ENCODE measurements at regions not wholly inside any gene's neighbourhood (a gene's known extent, or its start where the extent isn't known, plus 50 kb on each side); places are given as distances from the start of the nearest gene placed in this dataset.

DNA sequence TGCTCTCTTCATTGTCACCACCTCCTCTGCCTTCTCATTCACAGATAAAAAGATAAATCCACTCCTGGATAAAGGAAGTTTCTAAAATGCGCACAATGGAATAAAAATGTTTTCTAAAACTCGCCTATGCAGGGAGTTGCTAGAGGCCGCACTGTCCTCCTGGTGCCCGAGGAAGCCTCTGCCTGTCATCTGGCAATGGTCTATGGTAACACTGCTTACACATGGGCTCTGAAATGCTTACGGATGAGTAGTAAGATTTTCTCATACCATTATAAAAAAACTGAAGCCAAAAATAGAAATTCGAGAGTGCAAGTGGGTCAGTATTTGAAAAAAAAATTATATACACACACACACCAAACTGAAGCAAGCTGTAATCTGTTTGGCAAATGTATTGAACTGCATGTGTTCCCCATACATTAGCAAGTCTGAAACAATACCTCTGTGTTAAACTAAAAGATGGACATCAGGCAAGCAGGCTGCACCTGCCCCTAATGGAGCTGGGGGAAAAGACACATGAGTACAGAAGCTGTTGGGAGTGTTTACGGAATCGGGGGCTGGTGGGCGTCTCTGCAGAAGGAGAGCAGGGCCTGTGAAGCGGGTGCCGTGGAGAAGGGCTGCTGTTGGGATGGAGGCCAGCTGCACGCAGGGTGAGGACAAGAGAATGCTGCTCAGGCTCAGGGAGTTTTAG, 103.3 kb upstream of the FAT1 start:
- Histone ChIP-seq H3K79me2 (ENCODE audit: insufficient read depth, low read length) (no peaks in the 10 kb centered on the region), H3K27ac (ENCODE audit: insufficient read length, low read depth, low read length) (no peak overlapping the region), H3K14ac (ENCODE audit: insufficient read depth, low read length) (no peak overlapping the region), H3K18ac (ENCODE audit: insufficient read length, low read depth, low read length) (no peak overlapping the region), H4K5ac (ENCODE audit: insufficient read length, low read depth, low read length) (no peak overlapping the region), H2AFZ (ENCODE audit: low read length) (no peak overlapping the region), H3K79me1 (ENCODE audit: insufficient read depth, low read depth, low read length, poor library complexity, severe bottlenecking) (no peaks in the 10 kb centered on the region), H2BK15ac (ENCODE audit: low read depth, low read length) (no peak overlapping the region), H3K9me3 (ENCODE audit: control insufficient read depth, low read depth, low read length) (no peaks in the 10 kb centered on the region), H4K20me1 (ENCODE audit: control insufficient read depth, insufficient read depth, insufficient read length) (no peaks in the 10 kb centered on the region), H3T11ph (ENCODE audit: low read length) (no peak overlapping the region), H3K23ac (ENCODE audit: insufficient read length, low read depth, low read length) (no peak overlapping the region), H3K9ac (ENCODE audit: extremely low read depth, insufficient read length, low read length) (no peak overlapping the region), H2BK12ac (ENCODE audit: insufficient read length, low read depth, low read length) (no peak overlapping the region), H3K4ac (ENCODE audit: low read depth, low read length) (no peak overlapping the region), H2BK5ac (ENCODE audit: insufficient read length, low read length) (no peak overlapping the region), H4K91ac (ENCODE audit: insufficient read length, low read depth, low read length) (no peak overlapping the region), H3K23me2 (ENCODE audit: insufficient read length, low read depth, low read length, poor library complexity, severe bottlenecking) (no peaks in the 10 kb centered on the region), H2BK120ac (ENCODE audit: low read depth, low read length, poor library complexity, severe bottlenecking) (no peak overlapping the region), H2BK20ac (ENCODE audit: low read depth, low read length, poor library complexity, severe bottlenecking) (no peak overlapping the region), H3K56ac (ENCODE audit: insufficient read length, low read depth, low read length) (no peak overlapping the region), H3K27me3 (ENCODE audit: insufficient read depth, low read length) (no peaks in the 10 kb centered on the region), H4K8ac (replicated peaks; ENCODE audit: insufficient read length, low read depth, low read length) (no peak overlapping the region), H3K4me2 (ENCODE audit: insufficient read depth, insufficient read length, low read length) (no peak overlapping the region), H2AK5ac (ENCODE audit: insufficient read length, low read length) (no peak overlapping the region), H3K4me1 (ENCODE audit: insufficient read depth, low read length) (no peaks in the 10 kb centered on the region)
- no CpG with 5 or more reads among the region's 12 CpGs for WGBS (ENCODE audit: extremely low coverage, insufficient read length, low lambda C conversion rate)
- DNase-seq: no peak
- Mint-ChIP-seq H3K27me3 (ENCODE audit: low read depth) (no peaks in the 10 kb centered on the region; the same call in 1 of the 2 replicates), H3K9me3 (no peaks in the 10 kb centered on the region), H3K4me3 (no peak overlapping the region), H3K27ac (peak overlapping the region in 1 of 3 experiments; percentile 54; a peak in 1 of 7 replicates), H3K4me1 (peaks cover 5 to 9% of the 10 kb centered on the region in 2 experiments; a peak in 2 of 4 replicates), H3K36me3 (ENCODE audit: insufficient read depth in 1 of 3, low read depth in 3 of 3) (no peaks in the 10 kb centered on the region)
- TF ChIP-seq, protein P1, sequence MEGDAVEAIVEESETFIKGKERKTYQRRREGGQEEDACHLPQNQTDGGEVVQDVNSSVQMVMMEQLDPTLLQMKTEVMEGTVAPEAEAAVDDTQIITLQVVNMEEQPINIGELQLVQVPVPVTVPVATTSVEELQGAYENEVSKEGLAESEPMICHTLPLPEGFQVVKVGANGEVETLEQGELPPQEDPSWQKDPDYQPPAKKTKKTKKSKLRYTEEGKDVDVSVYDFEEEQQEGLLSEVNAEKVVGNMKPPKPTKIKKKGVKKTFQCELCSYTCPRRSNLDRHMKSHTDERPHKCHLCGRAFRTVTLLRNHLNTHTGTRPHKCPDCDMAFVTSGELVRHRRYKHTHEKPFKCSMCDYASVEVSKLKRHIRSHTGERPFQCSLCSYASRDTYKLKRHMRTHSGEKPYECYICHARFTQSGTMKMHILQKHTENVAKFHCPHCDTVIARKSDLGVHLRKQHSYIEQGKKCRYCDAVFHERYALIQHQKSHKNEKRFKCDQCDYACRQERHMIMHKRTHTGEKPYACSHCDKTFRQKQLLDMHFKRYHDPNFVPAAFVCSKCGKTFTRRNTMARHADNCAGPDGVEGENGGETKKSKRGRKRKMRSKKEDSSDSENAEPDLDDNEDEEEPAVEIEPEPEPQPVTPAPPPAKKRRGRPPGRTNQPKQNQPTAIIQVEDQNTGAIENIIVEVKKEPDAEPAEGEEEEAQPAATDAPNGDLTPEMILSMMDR (conservative IDR thresholded peaks at IDR 0.05): no peak
